HG02885 (cell line): ENCODE measurements at regions not wholly inside any gene's neighbourhood (a gene's known extent, or its start where the extent isn't known, plus 50 kb on each side); places are given as distances from the start of the nearest gene placed in this dataset.

Source experiments
- ATAC-seq: cut with Tn5 transposase; IDR thresholded peaks from one replicate; pipeline ENCODE4 v1.9.1; 2021; ENCODE audit warnings: mild to moderate bottlenecking; ENCODE audit not compliant: unreplicated experiment, poor library complexity

DNA sequence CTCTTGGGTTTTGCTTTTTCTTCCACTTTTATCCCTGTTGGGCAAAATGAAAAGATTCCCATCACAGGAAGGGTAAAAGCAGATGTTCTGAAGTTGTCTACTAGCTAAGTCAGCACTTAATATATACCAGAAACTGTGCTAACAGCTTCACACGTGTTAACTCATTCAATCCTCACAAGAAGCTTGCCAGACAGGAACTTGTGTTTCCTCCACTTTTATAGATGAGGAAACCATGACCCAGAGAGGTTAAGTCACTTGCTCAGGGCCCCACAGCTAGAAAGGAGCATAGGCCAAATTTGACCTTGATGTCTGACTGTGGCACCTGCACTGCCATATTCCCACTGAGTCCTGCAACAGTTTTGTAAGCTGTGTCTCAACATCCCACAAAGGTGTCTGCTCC is 76.8 kb upstream of the EPC2 start:
- no peak for ATAC-seq

DNA sequence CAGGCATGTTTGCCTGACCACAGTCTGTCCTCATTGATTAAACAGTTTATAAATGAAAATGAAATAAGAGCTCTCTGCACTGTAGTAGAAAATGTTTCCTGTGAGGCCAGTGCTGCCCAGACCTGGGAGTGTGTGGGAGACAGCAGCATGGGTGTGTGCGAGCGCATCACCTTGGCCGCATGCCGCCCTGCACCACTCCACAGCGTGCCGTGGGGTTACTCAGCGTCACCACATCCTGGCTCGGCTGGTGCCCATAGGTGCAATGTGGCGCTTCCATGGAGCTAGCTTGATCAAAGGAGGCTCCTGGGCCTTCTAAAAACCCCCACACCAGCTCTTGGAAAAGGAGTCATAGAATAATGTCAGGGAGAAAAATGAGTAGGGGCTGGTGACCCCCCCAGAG is 76.0 kb upstream of the EPC2 start:
- ATAC-seq = no peak

DNA sequence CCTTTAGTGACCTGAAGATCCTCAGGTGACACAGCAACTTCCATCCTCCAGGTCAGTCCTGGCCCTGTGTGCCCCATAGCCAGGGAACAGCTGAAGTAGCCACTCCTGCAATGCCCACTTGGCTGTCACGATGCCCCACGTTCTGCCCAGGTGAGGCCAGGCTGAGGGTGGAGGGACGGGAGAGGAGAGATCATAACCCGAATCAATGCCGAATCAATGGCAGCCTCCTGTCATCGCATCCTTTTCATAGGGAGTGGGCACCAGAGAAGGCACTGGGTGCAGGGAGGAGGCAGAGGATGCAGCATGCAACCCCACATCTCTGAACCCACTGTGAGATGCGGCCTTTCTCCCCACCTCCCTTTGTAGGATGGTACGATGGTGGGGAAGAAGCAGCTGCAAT is 75.3 kb upstream of the EPC2 start:
- ATAC-seq = no peak

DNA sequence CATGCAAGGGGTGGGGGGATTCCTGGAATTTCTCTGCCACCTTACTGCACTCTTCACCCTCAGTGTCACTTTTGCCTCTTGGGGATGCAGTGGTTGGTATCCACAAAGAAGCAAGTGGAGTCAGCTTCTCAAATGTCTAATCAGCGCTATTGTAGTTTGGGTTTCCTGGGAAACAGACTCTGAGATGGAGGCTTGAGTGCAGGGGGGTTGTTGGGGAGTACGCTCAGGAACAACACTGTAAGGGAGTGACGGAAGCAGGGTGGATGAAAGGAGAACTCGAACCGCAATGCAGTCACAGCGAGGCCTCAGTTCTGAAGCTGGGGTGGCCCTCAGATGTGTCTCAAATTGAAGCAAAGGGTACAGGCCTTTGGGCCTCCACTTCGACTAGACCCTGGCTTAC is 73.6 kb upstream of the EPC2 start:
- no peak for ATAC-seq

DNA sequence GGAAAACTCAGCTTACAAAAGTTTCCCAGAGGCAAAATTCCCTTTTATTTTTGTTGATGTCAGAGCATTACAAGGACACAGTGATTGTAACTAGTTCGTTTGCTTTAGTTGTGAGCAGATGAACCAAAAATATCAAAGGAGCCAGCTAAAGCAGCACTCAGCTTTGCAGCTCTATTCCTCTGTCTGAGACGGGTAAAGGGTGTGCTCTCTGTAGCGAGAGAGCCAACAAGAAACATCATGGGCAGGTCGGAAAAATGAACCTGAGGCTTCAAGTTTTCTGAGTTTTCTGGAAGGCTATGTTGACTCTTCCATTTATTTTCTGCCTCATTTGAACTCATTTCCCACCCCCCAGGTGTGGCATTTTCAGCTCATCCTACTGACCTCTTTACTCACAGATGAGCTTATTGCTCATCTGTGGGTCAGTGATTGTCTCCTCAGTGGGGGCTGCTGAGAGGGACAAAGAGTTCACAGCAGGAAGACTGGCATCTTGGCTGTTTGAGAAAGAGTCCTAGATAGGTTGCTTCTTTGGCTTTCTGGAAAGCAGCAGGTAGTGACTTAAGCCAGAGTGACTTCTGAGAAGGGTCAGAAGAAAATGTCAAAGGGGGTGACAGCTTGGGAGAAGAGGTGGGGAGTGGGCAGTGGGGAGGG is 66.6 kb upstream of the EPC2 start:
- ATAC-seq = peak; percentile 7

DNA sequence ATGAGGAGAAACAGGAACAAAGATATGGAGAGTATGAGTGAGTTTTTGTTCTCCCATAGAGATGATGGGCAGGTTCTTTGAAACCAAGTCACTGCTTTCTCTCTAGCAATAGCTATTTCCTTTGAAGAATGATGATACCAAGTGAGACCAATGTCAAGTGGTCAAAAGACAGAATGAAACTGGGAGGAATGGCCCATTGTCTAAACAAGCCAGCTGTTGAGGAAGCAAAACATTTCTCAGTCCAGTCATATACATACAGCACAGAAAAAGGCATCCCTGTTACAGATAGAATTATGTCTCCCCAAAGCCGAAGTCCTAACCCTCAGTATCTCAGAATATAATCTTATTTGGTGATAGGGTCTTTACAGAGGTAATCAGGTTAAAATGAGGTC is 66.1 kb upstream of the EPC2 start:
- ATAC-seq = peak; percentile 67

DNA sequence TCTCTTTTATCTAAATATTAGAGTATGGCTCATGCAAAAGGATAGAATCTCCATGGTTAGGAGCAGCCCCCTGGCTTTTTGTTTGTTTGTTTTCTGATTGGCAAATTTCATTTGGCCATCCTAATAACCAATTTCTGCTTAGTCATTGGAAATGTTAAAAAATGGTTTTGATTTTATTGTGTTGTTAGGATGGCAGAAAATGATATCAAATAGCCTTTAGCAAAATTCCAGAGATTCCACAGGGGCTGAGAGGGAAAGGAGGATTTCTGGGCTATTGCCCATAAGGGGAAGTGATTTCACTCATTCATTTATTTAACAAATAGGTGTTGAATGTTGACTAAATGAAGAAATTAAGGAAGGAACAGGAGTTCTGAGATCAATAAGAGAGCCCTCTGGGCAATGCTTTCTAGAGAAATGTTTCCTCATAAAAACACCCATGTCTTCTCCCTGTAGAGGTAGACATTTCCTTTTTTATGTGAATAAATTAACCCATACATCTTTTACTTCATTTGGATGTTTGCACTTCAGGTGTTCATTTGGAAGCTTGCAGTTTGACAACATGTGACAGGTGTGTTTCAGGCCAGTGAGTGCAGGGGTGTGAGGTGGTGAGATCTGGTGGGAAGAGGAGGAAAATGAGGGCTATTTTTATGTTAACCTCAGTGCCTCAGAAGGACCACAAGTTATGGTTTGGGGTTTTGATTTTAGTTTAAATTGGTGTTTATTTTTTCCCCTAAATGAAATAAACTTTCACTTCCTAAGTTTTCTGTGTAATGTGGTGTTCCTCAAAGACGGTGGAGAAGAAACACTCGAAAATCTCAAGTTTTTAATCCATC is 61.7 kb upstream of the EPC2 start:
- peak; percentile 57 for ATAC-seq

DNA sequence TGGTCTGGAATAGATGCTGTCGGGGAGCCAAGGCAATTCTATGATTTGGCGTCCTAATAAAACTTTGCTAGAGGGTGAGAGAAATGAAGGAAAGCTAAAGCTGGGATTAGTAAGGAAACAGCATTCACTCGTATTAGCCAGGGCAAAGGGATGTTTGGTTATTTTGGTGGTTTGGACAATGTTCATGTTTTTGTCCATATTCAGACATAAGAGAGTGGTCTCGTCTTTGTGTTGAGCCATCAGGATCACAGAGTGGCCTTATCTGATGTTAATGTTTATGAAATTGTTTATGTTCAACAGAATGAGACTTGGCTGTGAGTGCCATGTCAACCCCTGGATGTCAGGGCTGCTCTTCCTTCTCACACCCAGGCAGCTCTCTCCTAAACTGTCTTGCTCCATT is 58.9 kb upstream of the EPC2 start:
- ATAC-seq = no peak

DNA sequence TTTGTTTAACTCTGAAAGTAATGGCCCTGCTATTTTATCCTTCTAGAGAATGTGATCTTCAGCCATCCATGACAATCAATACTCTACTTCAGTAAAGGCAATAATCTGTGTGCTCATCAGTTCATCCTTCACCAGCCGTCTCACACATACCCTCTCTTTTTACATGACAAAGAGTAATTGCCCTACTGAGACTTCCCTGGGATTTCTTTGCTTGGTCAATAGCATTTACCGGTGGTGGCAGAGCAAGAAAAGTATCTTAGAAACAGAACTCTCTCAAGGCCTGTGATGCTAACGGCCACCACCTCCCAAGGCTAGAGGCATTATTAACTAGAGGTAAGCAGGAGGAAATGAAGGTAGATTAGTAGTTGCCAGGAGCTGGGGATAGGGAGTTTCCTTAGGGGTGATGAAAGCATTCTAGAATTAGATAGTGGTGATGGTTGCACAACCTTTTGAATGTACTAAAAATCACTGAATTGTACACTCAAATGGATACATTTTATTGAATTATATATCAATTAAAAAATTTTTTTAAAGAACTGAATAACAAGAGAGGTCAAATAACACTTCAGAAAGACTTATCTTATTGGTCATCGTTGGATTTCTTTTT is 57.9 kb upstream of the EPC2 start:
- no peak for ATAC-seq

DNA sequence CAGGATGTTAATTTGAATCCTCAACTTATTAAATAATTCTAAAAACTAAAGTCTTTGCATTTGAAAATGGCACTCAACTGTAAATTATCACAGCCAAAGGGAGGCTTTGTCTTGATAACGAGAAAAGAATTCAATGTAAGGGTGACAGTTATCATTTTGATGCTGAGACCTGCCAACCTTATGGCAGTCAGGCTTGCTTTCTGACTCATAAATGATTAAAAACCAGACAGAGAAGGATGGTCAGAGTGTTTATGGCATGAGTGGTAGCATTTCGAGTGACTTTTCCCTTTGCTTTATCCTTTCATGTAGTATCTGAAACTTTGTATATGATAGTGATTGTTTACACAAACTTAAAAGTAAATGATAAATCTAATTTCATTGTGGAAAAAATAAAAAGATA is 53.9 kb upstream of the EPC2 start:
- ATAC-seq = no peak

DNA sequence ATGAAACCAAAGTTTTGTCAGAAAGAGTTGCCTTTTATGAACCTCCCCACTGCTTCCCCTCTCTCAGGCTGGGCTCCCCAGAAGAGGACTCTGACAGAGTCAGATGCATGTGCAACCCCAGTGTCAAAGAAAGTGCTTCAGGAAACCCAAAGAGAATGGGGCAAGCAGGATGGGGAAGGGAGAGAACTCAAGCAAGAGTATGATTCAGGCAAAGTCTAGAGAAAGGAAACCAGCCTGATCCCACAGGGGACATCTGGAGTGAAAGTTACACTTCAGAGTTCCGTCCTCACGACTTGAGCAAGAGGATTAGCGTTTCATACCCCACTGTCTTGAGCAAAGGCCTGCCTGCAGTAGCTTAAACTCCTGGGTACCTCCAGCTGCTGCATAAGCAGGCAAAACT is 51.8 kb upstream of the EPC2 start:
- no peak for ATAC-seq

DNA sequence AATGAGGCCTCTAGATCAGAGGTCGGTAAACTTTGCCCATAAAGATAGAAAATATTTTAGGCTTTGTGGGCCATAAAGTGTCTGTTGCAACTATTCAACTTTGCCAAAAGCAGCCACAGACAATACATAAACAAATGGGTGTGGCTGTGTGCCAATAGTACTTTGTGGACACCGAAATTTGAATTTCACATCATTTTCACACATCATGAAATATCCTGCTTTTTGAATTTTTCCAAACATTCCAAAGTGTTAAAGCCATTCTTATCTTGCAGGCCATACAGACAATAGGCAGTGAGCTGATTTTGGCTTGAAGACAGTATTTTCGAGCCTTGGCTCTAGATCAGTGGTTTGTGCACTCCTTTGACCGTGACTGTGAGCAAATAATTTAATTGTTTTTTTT is 51.1 kb upstream of the EPC2 start:
- no peak for ATAC-seq

DNA sequence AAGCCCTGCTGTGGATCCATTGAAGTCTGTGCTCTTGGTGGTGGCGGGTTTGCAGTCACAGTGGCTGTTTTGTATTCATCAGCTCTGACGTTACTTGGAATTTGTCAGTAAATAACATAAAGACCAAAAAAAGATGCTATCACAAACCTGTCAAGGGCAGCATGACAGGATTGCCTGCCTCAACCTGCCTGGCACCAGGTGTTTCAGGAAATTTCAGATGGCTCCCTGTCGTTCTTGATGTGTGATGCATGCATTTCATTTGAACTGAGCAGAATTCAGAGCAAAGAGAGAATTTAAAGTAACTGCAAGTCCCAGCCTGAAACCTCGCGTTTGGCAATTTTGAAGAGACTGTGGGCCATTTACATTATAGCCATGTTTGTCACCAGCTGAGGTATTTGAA is 50.3 kb upstream of the EPC2 start:
- ATAC-seq = no peak
